ENCODE measurements at regions not wholly inside any gene's neighbourhood (a gene's known extent, or its start where the extent isn't known, plus 50 kb on each side); places are given as distances from the start of the nearest gene placed in this dataset.

GRCh38 chr5:92518318-92518904, 1062.6 kb downstream of the NR2F1-AS1 start:
- Mint-ChIP-seq H3K4me3 (no peak overlapping the region), H3K9me3 (peaks cover 28% of the 10 kb centered on the region), H3K4me1 (peaks cover 6% of the 10 kb centered on the region), H3K36me3 (peaks cover 12% of the 10 kb centered on the region), H3K27ac (no peak overlapping the region), H3K27me3 (ENCODE audit: low read depth) (no peaks in the 10 kb centered on the region)
- CTCF ChIA-PET = interaction anchor here (0.6 to 1.7 kb wide), 17 partner anchors 10 to 877 kb away, joined by 3 to 6 read pairs (median 3); no protein-coding TSS in a partner anchor
- TF ChIP-seq NR1H2 (CRISPR knock-in tag; IDR thresholded peaks at IDR 0.05) (no peak), CTCF (IDR thresholded peaks at IDR 0.05) (peak; percentile 49)
- DNase-seq (ENCODE audit: low spot score) (no peak), ATAC-seq (peak; percentile 99)
- POLR2A ChIA-PET = no interaction called here

GRCh38 chr5:92514896-92515295, 1066.1 kb downstream of the NR2F1-AS1 start:
- Mint-ChIP-seq H3K27me3 (ENCODE audit: low read depth) (no peaks in the 10 kb centered on the region), H3K27ac (no peak overlapping the region), H3K4me1 (peaks cover 6% of the 10 kb centered on the region), H3K9me3 (peaks cover 58% of the 10 kb centered on the region), H3K4me3 (no peak overlapping the region), H3K36me3 (peaks cover 37% of the 10 kb centered on the region)
- no peak for TF ChIP-seq ZMAT4 (CRISPR knock-in tag; IDR thresholded peaks at IDR 0.05)
- no peak for TF ChIP-seq PRRX2 (CRISPR knock-in tag; IDR thresholded peaks at IDR 0.05)
- TF ChIP-seq HMGXB4 (CRISPR knock-in tag; IDR thresholded peaks at IDR 0.05) = no peak
- no peak for TF ChIP-seq ATF2 (CRISPR knock-in tag; IDR thresholded peaks at IDR 0.05; ENCODE audit: borderline replicate concordance, low read depth)
- TF ChIP-seq USF2 (CRISPR knock-in tag; IDR thresholded peaks at IDR 0.05) = no peak
- no peak for TF ChIP-seq ZSCAN18 (CRISPR knock-in tag; IDR thresholded peaks at IDR 0.05)
- no peak for TF ChIP-seq ZNF317 (CRISPR knock-in tag; IDR thresholded peaks at IDR 0.05; ENCODE audit: borderline replicate concordance, low read depth)
- no peak for TF ChIP-seq EMX1 (CRISPR knock-in tag; IDR thresholded peaks at IDR 0.05)
- no peak for TF ChIP-seq TEAD1 (CRISPR knock-in tag; IDR thresholded peaks at IDR 0.05)
- no peak for TF ChIP-seq CDX4 (CRISPR knock-in tag; IDR thresholded peaks at IDR 0.05; ENCODE audit: borderline replicate concordance)
- TF ChIP-seq ESRRA (CRISPR knock-in tag; IDR thresholded peaks at IDR 0.05; ENCODE audit: borderline replicate concordance) = no peak
- TF ChIP-seq FOXP1 (CRISPR knock-in tag; IDR thresholded peaks at IDR 0.05; ENCODE audit: borderline replicate concordance) = no peak
- no peak for TF ChIP-seq CREM (CRISPR knock-in tag; IDR thresholded peaks at IDR 0.05)
- TF ChIP-seq NFYB (CRISPR knock-in tag; conservative IDR thresholded peaks at IDR 0.05; ENCODE audit: low read depth) = no peak
- no peak for TF ChIP-seq MAX (CRISPR knock-in tag; IDR thresholded peaks at IDR 0.05)
- TF ChIP-seq OVOL2 (CRISPR knock-in tag; IDR thresholded peaks at IDR 0.05; ENCODE audit: borderline replicate concordance) = no peak
- CTCF ChIA-PET = no interaction called here
- POLR2A ChIA-PET = no interaction called here
- ATAC-seq (no peak), DNase-seq (ENCODE audit: low spot score) (no peak)
